ENCODE measurements at regions not wholly inside any gene's neighbourhood (a gene's known extent, or its start where the extent isn't known, plus 50 kb on each side); places are given as distances from the start of the nearest gene placed in this dataset.

DNA sequence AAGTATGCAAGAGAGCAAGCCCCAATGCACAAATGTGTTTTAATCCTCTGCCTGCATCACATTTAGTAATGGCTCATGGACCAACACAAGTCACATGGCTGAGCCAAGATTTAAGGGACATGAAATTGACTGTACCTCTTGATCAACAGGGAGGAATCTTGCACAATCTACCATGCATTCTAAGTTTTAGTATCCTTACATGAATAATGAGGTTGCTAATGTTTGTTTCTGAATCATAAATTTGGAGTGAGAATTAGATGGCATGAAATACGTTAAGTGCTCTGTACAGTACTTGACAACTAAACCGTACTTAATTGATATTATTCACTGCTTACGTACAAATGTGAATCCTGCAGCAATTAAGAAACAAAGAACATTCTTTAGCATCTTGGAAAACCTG is 553.8 kb upstream of the JAG1 start:
- no peak for DNase-seq (ENCODE audit: low read depth)
- TF ChIP-seq, protein P1, sequence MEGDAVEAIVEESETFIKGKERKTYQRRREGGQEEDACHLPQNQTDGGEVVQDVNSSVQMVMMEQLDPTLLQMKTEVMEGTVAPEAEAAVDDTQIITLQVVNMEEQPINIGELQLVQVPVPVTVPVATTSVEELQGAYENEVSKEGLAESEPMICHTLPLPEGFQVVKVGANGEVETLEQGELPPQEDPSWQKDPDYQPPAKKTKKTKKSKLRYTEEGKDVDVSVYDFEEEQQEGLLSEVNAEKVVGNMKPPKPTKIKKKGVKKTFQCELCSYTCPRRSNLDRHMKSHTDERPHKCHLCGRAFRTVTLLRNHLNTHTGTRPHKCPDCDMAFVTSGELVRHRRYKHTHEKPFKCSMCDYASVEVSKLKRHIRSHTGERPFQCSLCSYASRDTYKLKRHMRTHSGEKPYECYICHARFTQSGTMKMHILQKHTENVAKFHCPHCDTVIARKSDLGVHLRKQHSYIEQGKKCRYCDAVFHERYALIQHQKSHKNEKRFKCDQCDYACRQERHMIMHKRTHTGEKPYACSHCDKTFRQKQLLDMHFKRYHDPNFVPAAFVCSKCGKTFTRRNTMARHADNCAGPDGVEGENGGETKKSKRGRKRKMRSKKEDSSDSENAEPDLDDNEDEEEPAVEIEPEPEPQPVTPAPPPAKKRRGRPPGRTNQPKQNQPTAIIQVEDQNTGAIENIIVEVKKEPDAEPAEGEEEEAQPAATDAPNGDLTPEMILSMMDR (conservative IDR thresholded peaks at IDR 0.05; ENCODE audit: low read depth, low read length): no peak
- H3K4me3 ChIP-seq (ENCODE audit: low read depth, low read length): no peak overlapping the region

DNA sequence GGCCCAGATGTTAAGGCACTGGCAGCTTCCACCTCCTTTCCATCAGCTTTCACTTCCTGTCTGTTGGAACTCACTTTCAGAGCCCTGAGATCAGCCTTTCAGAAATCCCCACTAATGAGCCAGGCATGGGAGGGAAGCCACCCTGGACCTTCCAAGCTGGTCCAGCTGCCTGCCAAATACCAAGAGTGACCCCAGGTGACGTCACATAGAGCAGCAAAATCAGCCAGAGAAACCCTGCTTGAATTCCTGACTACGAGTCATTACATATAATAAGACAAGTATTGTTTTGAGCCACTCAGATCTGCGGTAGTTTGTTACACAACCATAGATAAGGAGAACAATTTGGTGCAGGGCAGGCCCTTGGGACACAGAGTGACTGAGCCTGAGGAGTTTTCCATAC is 556.0 kb upstream of the JAG1 start:
- TF ChIP-seq, protein P1 (conservative IDR thresholded peaks at IDR 0.05; ENCODE audit: low read depth, low read length): no peak
- peak; percentile 64 for DNase-seq (ENCODE audit: low read depth)
- no peak overlapping the region for H3K4me3 ChIP-seq (ENCODE audit: low read depth, low read length)

DNA sequence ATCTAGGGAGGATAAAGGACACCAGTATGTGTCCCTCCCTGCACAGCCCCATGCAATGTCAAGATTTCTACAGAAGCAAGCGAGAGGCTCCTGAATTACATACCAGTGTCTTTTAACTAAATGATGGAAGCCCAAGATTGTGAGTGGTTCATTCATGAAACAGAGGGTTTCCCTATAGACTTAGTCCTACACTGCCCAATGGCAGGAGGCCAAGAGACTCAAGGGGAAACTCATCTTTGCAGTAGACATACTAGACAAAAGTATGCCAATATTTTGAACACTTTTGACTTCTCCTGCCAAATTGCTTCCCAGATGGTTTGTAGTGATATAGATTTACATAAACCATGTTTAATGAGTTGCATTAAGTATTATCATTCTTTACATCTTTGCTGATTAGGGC is 557.2 kb upstream of the JAG1 start:
- TF ChIP-seq, protein P1 (conservative IDR thresholded peaks at IDR 0.05; ENCODE audit: low read depth, low read length): no peak
- DNase-seq (ENCODE audit: low read depth): no peak

DNA sequence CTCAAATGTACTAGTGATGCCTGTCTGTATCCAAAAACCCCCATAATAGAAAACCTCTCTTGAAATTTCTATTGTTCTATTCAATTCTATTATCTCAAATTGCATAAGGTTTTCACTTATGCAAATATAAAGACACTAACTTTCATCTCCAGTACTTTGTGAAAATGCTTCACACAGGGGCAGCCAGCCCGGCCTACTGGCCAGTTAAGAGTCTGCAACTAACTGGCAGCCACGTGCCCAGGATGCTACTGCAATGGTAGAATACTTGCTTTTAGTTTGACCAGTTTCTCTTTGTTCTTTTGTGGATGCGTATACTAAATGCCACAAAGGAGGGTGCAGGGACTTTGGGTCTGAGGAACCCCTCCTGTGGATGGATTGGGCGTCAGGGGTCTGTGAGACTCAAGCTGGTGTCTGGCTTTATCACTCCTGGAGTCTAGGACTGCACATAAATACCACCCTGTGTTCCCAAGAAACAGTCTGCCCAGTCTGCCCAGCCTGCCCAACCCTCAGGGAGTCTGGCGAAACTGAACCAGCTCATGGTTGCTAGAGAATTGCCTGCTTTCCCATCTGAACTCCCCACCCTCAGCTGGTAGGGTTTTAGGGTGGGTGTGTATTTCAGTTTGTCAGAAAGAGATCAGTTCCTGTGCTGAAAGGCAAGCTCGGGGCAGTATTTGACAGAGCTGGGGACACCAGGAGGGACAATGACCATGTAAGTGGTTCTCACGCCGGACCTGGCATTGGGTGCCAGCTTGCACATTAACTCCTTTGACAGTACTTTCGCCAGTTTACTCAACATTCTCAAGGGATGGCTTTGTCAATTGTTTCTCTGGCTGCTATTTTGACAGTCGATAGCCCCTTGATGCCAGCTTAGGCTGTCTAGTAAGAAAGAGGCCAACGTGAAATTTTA is 558.2 kb upstream of the JAG1 start:
- H3K4me3 ChIP-seq (ENCODE audit: low read depth, low read length): no peak overlapping the region
- DNase-seq (ENCODE audit: low read depth): no peak
- TF ChIP-seq, protein P1 (conservative IDR thresholded peaks at IDR 0.05; ENCODE audit: low read depth, low read length): no peak

More for the DNA sequence above, 557.2 kb upstream of the JAG1 start:
- no peak overlapping the region for H3K4me3 ChIP-seq (ENCODE audit: low read depth, low read length)

DNA sequence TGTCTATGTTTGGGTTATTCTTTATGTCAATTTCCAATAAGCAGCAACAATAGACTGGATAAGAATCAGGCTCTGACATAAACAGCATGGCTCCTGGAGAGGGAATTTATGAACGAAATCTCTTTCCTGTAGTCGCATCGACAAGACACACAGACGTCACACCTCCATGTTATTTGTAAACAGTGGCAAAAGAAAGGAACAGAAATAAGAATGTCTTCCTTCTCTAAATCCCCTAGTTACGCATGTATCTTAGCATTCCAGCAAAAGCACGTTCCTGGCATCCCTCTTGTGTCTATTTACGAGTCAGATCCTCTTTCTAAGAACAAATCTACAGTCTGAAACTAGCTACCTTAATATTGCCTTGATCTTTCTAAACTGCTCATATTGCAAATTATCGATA is 559.1 kb upstream of the JAG1 start:
- TF ChIP-seq, protein P1 (conservative IDR thresholded peaks at IDR 0.05; ENCODE audit: low read depth, low read length): no peak
- H3K4me3 ChIP-seq (ENCODE audit: low read depth, low read length): no peak overlapping the region

DNA sequence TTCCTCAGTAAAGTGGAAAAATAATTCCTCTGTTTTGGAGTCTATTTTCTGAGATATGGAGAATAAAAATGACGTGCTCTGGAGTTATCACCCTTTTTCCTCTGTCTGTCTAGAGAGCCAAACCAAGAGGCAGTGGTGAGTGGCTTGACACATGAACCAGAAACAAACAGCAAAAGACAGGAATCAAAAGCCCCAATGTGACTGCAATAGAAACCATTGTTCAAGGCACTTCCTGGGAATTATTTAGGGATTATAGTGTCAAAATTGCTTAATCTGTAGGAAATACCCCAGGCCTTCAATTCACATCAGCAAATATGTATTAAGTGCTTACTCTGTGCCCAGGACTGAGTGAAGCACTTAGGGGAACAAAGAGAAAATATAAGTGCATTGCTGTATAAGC is 560.4 kb upstream of the JAG1 start:
- no peak overlapping the region for H3K4me3 ChIP-seq (ENCODE audit: low read depth, low read length)
- DNase-seq (ENCODE audit: low read depth): no peak
- TF ChIP-seq, protein P1 (conservative IDR thresholded peaks at IDR 0.05; ENCODE audit: low read depth, low read length): no peak

More for the DNA sequence above, 559.1 kb upstream of the JAG1 start:
- DNase-seq (ENCODE audit: low read depth): no peak

DNA sequence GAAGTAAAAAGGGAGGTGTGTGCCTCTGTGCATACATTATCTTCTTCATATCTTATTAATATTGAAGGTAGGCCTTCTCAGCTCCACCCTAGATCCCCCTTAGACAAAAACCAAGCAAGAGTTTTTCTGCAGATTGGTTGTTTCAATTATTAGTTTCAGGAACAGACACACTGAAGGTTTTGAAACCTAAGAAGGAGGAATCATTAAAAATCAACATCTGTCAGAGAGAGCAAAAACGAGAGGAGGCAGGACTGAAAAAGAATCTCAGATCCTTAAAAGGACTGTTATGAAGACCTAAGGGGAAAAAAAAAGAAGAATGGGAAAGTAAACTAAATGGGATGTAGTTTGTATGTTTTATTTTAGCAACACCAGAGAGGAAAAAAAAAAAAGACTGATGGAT is 560.8 kb upstream of the JAG1 start:
- DNase-seq (ENCODE audit: low read depth): no peak
- TF ChIP-seq, protein P1 (conservative IDR thresholded peaks at IDR 0.05; ENCODE audit: low read depth, low read length): no peak
- no peak overlapping the region for H3K4me3 ChIP-seq (ENCODE audit: low read depth, low read length)
